ENCODE measurements at regions not wholly inside any gene's neighbourhood (a gene's known extent, or its start where the extent isn't known, plus 50 kb on each side); places are given as distances from the start of the nearest gene placed in this dataset.

- TF ChIP-seq EZH2 (IDR thresholded peaks at IDR 0.05; ENCODE audit: insufficient read depth, poor library complexity, severe bottlenecking) (no peak), EZH2phosphoT487 (IDR thresholded peaks at IDR 0.05; ENCODE audit: insufficient read depth, low read depth) (no peak)
Measured at GRCh38 chr5:64040490-64040889, 78.2 kb upstream of the HTR1A start.

All from GM23248 (cell line).